ENCODE measurements at regions not wholly inside any gene's neighbourhood (a gene's known extent, or its start where the extent isn't known, plus 50 kb on each side); places are given as distances from the start of the nearest gene placed in this dataset.

DNA sequence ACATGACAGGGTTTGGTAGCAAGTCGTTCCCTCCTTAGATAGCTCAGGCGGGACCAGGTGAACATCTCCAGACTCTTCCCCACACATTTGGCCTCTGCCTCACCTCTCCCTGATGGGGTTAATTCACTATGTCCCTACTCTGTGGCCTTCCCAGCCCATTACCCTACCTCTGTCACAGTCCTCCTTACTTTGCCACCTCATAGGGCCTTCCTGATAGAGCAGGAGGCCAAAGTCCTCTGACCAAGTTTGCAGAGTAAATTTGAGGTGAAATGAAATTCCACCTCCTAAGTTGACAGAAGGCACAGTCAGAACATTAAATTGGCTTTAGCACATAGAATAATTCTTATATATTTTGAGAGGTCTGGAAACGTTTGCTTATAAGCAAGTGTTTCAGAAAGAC is 53.1 kb upstream of the ARMC2 start:
- TF ChIP-seq POLR2A (IDR thresholded peaks at IDR 0.05): no peak
- TF ChIP-seq, protein P1, sequence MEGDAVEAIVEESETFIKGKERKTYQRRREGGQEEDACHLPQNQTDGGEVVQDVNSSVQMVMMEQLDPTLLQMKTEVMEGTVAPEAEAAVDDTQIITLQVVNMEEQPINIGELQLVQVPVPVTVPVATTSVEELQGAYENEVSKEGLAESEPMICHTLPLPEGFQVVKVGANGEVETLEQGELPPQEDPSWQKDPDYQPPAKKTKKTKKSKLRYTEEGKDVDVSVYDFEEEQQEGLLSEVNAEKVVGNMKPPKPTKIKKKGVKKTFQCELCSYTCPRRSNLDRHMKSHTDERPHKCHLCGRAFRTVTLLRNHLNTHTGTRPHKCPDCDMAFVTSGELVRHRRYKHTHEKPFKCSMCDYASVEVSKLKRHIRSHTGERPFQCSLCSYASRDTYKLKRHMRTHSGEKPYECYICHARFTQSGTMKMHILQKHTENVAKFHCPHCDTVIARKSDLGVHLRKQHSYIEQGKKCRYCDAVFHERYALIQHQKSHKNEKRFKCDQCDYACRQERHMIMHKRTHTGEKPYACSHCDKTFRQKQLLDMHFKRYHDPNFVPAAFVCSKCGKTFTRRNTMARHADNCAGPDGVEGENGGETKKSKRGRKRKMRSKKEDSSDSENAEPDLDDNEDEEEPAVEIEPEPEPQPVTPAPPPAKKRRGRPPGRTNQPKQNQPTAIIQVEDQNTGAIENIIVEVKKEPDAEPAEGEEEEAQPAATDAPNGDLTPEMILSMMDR (IDR thresholded peaks at IDR 0.05): no peak

All from thyroid gland (tissue), 4 donors.